ENCODE measurements at regions not wholly inside any gene's neighbourhood (a gene's known extent, or its start where the extent isn't known, plus 50 kb on each side); places are given as distances from the start of the nearest gene placed in this dataset.

DNA sequence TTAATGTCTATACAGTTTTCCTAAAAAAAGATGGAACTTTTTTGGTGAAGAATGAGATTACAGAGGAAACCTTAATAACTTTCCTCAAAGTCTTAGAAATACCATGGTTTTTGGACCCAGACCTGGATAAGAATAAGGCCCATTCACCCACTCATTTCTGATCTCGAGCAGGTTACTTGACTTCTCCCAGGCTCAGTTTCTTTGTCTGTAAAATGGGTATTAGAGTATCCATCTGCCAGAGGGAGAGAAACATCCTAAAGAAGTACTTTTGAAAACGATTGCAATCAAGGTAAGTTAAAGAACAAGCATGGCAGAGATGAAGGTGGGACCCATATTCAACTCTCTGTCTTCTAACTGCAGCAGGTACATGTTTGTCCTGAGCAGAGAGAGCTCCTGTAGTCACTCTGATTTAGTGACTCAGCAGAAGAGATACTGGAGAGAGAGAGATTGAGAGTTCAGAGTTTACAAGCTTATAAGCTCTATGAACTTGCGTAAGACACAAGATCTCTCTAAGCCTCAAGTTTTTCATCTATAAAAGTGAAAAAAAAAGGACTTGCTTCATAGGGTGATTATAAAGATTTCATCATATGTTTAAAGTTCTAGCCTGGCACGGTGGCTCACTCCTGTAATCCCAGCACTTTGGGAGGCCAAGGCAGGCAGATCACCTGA is 379.4 kb upstream of the SGCD start:
- Histone ChIP-seq H3K9me3 (ENCODE audit: insufficient read depth, low read depth, low read length) (no peaks in the 10 kb centered on the region), H3K4me3 (ENCODE audit: insufficient read depth, low read depth, low read length) (no peak overlapping the region), H3K79me2 (ENCODE audit: insufficient read depth, low read length) (no peaks in the 10 kb centered on the region), H3K36me3 (ENCODE audit: insufficient read depth, low read length) (no peaks in the 10 kb centered on the region), H3K27ac (ENCODE audit: low read depth, low read length) (no peak overlapping the region), H4K20me1 (ENCODE audit: insufficient read depth, low read length) (no peaks in the 10 kb centered on the region), H2AFZ (ENCODE audit: low read depth, low read length) (no peak overlapping the region), H3K4me1 (ENCODE audit: insufficient read depth, low read length) (no peaks in the 10 kb centered on the region), H3K27me3 (ENCODE audit: insufficient read depth, low read length) (no peaks in the 10 kb centered on the region), H3K9ac (ENCODE audit: low read length) (no peak overlapping the region), H3K4me2 (ENCODE audit: low read length) (no peak overlapping the region)
- no peak for DNase-seq (ENCODE audit: low read depth)
- H3K4me3 Mint-ChIP-seq (ENCODE audit: unreplicated experiment) = no peak overlapping the region
- H3K27me3 Mint-ChIP-seq (ENCODE audit: low read depth, unreplicated experiment) = peaks cover 9% of the 10 kb centered on the region
- no peaks in the 10 kb centered on the region for H3K4me1 Mint-ChIP-seq (ENCODE audit: low read depth, unreplicated experiment)
- H3K9me3 Mint-ChIP-seq (ENCODE audit: unreplicated experiment) = no peaks in the 10 kb centered on the region
- TF ChIP-seq EZH2 (IDR thresholded peaks at IDR 0.05; ENCODE audit: insufficient read depth, low read length) = no peak
- TF ChIP-seq, protein P1, sequence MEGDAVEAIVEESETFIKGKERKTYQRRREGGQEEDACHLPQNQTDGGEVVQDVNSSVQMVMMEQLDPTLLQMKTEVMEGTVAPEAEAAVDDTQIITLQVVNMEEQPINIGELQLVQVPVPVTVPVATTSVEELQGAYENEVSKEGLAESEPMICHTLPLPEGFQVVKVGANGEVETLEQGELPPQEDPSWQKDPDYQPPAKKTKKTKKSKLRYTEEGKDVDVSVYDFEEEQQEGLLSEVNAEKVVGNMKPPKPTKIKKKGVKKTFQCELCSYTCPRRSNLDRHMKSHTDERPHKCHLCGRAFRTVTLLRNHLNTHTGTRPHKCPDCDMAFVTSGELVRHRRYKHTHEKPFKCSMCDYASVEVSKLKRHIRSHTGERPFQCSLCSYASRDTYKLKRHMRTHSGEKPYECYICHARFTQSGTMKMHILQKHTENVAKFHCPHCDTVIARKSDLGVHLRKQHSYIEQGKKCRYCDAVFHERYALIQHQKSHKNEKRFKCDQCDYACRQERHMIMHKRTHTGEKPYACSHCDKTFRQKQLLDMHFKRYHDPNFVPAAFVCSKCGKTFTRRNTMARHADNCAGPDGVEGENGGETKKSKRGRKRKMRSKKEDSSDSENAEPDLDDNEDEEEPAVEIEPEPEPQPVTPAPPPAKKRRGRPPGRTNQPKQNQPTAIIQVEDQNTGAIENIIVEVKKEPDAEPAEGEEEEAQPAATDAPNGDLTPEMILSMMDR (IDR thresholded peaks at IDR 0.05; ENCODE audit: insufficient read depth, low read depth, low read length) = no peak
- H3K27ac Mint-ChIP-seq (ENCODE audit: unreplicated experiment) = no peak overlapping the region
- no peaks in the 10 kb centered on the region for H3K36me3 Mint-ChIP-seq (ENCODE audit: low read depth, unreplicated experiment)
- no peak for FAIRE-seq

DNA sequence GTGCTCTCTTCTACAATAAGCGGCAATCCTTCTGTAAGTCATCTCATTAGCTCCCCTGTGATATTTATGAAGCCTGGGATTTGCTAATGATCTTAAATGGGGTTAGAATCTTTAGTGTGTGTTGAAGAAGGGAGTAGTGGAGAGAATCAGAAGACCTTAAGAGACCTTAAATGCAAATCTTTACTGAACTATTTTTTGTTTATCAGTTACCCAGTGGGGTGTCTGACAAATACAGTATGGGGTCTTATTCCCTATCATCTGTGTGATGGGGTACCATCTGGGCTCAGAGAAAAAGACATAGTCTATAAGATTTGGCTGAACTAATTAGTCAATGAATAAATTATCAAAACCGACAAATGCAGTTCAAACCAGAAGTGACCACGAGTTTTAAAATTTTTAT is 378.4 kb upstream of the SGCD start:
- H3K27ac ChIP-seq (ENCODE audit: low read depth, low read length) = no peak overlapping the region
- Mint-ChIP-seq H3K36me3 (ENCODE audit: low read depth, unreplicated experiment) (no peaks in the 10 kb centered on the region), H3K9me3 (ENCODE audit: unreplicated experiment) (no peaks in the 10 kb centered on the region), H3K27me3 (ENCODE audit: low read depth, unreplicated experiment) (peaks cover 9% of the 10 kb centered on the region), H3K4me3 (ENCODE audit: unreplicated experiment) (no peak overlapping the region), H3K4me1 (ENCODE audit: low read depth, unreplicated experiment) (no peaks in the 10 kb centered on the region), H3K27ac (ENCODE audit: unreplicated experiment) (no peak overlapping the region)
- DNase-seq (ENCODE audit: low read depth) (no peak), FAIRE-seq (no peak)
- no peaks in the 10 kb centered on the region for H3K36me3 ChIP-seq (ENCODE audit: insufficient read depth, low read length)
- no peak overlapping the region for H3K9ac ChIP-seq (ENCODE audit: low read length)
- TF ChIP-seq, protein P1 (IDR thresholded peaks at IDR 0.05; ENCODE audit: insufficient read depth, low read depth, low read length) = no peak
- no peak for TF ChIP-seq EZH2 (IDR thresholded peaks at IDR 0.05; ENCODE audit: insufficient read depth, low read length)
- H3K79me2 ChIP-seq (ENCODE audit: insufficient read depth, low read length) = no peaks in the 10 kb centered on the region
- H3K27me3 ChIP-seq (ENCODE audit: insufficient read depth, low read length) = no peaks in the 10 kb centered on the region
- H3K4me3 ChIP-seq (ENCODE audit: insufficient read depth, low read depth, low read length) = no peak overlapping the region
- H2AFZ ChIP-seq (ENCODE audit: low read depth, low read length) = no peak overlapping the region
- no peaks in the 10 kb centered on the region for H4K20me1 ChIP-seq (ENCODE audit: insufficient read depth, low read length)
- no peak overlapping the region for H3K4me2 ChIP-seq (ENCODE audit: low read length)
- H3K4me1 ChIP-seq (ENCODE audit: insufficient read depth, low read length) = no peaks in the 10 kb centered on the region
- no peaks in the 10 kb centered on the region for H3K9me3 ChIP-seq (ENCODE audit: insufficient read depth, low read depth, low read length)

DNA sequence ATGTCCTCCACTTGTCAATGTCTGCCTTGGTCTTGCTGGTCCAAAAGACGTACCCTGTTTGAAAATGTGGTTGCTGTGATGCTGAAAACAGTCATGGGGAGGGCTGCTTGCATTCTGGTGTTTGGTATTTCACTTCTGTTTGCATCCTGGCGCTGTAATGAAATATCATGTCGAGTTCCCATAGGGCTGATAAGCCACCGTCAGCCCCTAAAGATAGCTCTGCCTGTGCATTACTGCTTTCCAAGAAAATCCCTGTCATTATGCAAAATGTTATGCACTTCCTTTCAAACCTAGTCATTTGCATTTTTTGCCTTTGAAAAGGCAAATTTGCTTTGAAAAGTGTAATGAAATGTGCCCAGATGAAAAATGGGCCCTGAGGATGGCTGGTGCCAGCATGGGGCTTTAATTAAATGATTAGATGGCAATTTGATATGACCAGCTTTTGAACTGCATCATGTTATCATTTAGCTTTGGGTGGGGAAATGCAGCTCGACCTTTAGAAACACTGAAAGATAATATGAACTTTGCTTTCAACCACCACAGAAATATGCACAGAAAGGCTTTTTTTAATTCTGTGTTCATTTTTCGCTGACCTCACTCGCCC is 374.4 kb upstream of the SGCD start:
- H3K4me3 Mint-ChIP-seq (ENCODE audit: unreplicated experiment) = no peak overlapping the region
- no peaks in the 10 kb centered on the region for H3K27me3 ChIP-seq (ENCODE audit: insufficient read depth, low read length)
- H3K36me3 ChIP-seq (ENCODE audit: insufficient read depth, low read length) = no peaks in the 10 kb centered on the region
- no peak overlapping the region for H3K9ac ChIP-seq (ENCODE audit: low read length)
- no peak overlapping the region for H2AFZ ChIP-seq (ENCODE audit: low read depth, low read length)
- no peak for FAIRE-seq
- no peak overlapping the region for H3K27ac ChIP-seq (ENCODE audit: low read depth, low read length)
- H3K79me2 ChIP-seq (ENCODE audit: insufficient read depth, low read length) = no peaks in the 10 kb centered on the region
- H3K4me2 ChIP-seq (ENCODE audit: low read length) = no peak overlapping the region
- H3K36me3 Mint-ChIP-seq (ENCODE audit: low read depth, unreplicated experiment) = no peaks in the 10 kb centered on the region
- no peak for TF ChIP-seq EZH2 (IDR thresholded peaks at IDR 0.05; ENCODE audit: insufficient read depth, low read length)
- TF ChIP-seq, protein P1 (IDR thresholded peaks at IDR 0.05; ENCODE audit: insufficient read depth, low read depth, low read length) = no peak
- no peaks in the 10 kb centered on the region for H4K20me1 ChIP-seq (ENCODE audit: insufficient read depth, low read length)
- no peaks in the 10 kb centered on the region for H3K9me3 Mint-ChIP-seq (ENCODE audit: unreplicated experiment)
- no peaks in the 10 kb centered on the region for H3K9me3 ChIP-seq (ENCODE audit: insufficient read depth, low read depth, low read length)
- H3K4me1 Mint-ChIP-seq (ENCODE audit: low read depth, unreplicated experiment) = no peaks in the 10 kb centered on the region
- peaks cover 4% of the 10 kb centered on the region for H3K27me3 Mint-ChIP-seq (ENCODE audit: low read depth, unreplicated experiment)
- H3K4me3 ChIP-seq (ENCODE audit: insufficient read depth, low read depth, low read length) = no peak overlapping the region
- DNase-seq (ENCODE audit: low read depth) = no peak
- no peaks in the 10 kb centered on the region for H3K4me1 ChIP-seq (ENCODE audit: insufficient read depth, low read length)
- H3K27ac Mint-ChIP-seq (ENCODE audit: unreplicated experiment) = no peak overlapping the region

Measured in astrocyte (in vitro differentiated cells and primary cell).